GM19324 (cell line): ENCODE measurements at regions not wholly inside any gene's neighbourhood (a gene's known extent, or its start where the extent isn't known, plus 50 kb on each side); places are given as distances from the start of the nearest gene placed in this dataset.

Experiments
- ATAC-seq: cut with Tn5 transposase; IDR thresholded peaks from one replicate; pipeline ENCODE4 v1.9.1; 2021; ENCODE audit warnings: mild to moderate bottlenecking, moderate library complexity; ENCODE audit not compliant: unreplicated experiment, low FRiP score

DNA sequence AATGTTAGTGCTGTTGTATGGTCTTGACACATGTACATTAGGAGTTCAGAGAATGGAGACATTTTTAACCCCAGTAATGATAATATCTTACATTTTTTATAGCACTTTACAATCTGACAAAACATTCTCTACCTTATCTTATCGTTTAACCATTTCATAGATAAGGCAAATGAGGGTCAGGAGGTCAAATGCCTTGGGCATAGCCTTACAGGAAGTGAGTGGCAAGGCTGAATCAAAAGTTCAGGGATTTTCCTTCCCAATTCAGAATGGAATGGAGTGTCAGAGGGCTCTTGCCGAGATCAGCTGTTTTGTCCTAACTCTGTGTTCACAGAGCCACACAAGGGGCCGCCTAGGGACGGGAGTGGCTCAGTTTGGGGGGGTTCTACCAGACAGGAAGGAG, 57.6 kb upstream of the AK4 start:
- ATAC-seq, result no peak

- no peak for ATAC-seq
These were observed 55.3 kb upstream of the AK4 start for GRCh38 chr1:65092691-65093090.

DNA sequence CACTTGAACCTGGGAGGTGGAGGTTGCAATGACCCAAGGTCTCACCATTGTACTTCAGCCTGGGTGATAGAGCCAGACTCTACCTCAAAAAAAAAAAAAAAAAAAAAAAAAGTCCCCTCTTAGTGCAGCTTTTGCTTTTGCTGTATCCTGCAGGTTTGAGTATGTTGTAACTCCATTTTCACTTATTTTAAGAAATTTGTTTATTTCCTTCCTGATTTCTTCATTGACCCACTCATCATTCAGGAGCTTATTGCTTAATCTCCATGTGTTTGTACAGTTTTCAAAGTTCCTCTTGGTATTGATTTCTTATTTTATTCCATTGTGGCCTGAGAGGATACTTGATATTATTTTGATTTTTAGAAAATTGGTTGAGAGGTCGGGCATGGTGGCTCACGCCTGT, 50.9 kb upstream of the AK4 start:
- no peak for ATAC-seq
